ENCODE measurements at regions not wholly inside any gene's neighbourhood (a gene's known extent, or its start where the extent isn't known, plus 50 kb on each side); places are given as distances from the start of the nearest gene placed in this dataset.
A peak's percentile ranks its signal among the peaks of the same experiment; 100 is the strongest.
"Not testable (repeated sequence)": the region's sequence is repeated elsewhere in the genome, so short reads cannot be mapped to it uniquely, and the experiment has no call there.

- DNase-seq: no peak
These were observed 403.7 kb upstream of the ZMIZ1 start for GRCh38 chr10:78664929-78665553.

GRCh38 chr10:78672918-78673317, 395.8 kb upstream of the ZMIZ1 start:
- no peak for DNase-seq

DNA sequence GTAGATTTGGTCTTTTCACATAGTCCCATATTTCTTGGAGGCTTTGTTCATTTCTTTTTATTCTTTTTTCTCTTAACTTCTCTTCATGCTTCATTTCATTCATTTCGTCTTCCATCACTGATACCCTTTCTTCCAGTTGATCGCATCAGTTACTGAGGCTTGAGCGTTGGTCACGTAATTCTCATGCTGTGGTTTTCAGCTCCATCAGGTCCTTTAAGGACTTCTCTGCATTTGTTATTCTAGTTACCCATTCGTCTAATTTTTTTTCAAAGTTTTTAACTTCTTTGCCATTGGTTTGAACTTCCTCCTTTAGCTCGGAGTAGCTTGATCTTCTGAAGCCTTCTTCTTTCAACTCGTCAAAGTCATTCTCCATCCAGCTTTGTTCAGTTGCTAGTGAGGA, 387.6 kb upstream of the ZMIZ1 start:
- DNase-seq: not testable (repeated sequence)

DNA sequence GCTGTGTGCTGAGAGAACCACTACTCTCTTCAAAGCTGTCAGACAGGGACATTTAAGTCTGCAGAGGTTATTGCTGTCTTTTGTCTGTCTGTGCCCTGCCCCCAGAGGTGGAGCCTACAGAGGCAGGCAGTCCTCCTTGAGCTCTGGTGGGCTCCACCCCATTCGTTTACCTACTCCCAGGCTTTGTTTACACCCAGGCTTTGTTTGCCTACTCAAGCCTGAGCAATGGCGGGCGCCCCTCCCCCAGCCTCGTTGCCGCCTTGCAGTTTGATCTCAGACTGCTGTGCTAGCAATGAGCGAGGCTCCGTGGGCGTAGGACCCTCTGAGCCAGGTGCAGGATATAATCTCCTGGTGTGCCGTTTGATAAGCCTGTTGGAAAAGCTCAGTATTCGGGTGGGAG, 386.8 kb upstream of the ZMIZ1 start:
- DNase-seq: not testable (repeated sequence)

DNA sequence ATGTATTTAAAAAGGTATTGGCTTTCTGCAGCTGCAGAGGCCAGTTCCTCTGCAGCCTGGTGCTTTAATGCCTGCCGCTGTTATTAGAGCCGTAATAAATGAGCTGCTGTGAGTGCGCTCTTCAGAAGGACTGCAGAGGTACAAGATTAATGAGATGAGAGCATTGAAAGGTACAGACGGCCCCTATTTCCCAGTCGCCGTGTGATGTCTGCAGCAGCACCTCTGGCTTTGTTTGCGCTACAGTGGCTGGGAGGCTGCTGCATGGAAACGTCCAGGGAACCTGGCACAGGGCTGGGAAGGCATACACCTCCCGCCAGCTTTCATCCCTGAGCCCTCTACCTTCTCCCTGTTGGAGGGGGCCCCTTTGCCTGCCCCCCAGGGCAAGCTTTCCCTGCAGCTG, 383.8 kb upstream of the ZMIZ1 start:
- no peak for DNase-seq

DNA sequence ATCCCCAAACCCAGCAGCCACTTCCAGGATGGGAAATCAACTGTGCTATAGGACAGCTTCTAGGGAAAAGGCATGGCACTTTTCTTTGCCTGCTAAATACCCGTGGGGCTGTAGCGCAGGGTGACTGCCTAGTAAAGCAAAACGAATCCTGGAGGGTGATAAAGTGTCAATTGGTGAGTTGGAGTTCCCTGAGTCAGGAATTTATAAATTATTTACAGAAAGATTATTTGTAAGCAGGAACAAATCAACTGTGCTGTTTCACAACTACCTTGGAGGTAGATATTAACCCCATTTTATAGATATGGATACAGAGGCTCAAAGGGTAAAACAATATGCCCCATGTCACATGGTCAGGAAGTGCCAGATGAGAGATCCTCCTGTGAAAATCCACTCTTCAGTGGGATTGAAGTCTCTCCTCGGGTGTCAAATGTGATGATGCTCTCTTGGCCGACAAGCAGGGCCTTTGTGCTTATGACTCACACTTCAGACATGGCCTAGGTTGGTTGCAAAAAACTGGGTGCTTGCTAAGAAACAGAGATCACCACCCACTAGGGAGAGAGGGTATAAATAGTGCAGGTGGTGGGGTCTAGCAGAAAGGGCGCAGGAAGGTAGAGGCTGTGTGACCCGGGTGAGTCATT, 383.2 kb upstream of the ZMIZ1 start:
- no peak for DNase-seq

DNA sequence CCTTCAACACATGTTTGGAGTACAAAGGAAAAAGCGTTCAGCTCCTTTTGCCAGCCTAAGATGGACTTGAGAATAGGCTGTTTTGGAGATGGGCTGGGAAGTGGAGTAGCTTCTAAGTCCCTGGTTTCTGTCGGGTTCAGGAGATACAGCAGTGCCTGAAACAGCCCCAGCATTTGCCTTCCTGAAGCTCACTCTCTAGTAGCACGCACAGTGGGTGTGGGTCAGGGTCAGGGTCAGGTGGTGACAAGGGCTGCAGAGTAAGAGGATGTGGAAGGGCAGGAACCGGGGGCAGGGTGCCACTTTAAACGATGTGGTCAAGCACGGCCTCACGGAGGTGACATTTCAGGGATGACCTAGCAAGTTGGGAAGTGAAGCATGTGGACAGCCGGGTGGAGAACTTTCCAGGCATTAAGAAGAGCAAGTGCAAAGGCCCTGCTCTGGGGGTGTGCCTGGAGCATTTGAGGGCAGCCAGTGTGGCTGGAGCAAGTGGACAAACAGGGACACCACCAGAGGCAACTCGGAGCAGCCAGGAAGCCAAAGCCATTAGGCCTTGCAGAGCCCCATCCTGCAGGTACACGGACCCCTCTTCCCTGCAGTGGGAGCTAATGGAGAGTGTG, 382.2 kb upstream of the ZMIZ1 start:
- no peak for DNase-seq

- no peak for DNase-seq
These were observed 381.1 kb upstream of the ZMIZ1 start for GRCh38 chr10:78687626-78688025.

- DNase-seq: no peak
These were observed 380.4 kb upstream of the ZMIZ1 start for GRCh38 chr10:78688230-78688900.

DNA sequence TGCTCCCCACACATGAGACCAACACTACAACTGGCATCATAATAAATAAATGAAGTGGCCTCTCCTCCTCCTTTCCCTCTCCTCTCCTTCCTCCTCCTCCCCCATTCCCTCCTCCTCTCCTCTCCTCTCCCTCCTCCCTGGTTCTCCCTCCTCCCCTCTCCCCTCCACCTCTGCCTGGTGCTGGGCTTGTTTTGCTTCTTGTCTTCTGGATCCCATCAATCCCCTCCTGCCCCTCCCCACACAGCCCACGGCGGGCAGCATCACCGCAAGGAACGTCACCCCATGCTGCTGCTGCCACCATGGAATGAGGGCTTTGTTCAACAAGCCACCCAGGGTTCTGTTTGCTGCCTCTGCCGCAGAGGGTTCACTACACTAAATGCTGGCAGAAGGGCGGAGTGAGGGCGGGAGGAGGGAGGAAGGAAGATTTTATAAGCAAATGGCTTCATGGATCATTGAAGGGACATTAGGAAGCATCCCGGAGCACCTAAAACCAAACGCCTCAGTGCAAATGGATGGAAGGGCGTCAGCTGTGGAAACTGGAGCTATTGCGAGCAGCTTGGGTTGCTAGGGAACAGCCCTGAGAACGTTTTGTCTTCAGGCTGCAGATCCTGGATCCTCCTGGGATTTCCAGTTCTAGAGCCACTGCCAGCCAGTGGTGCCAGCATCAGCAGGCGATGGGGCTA, 379.7 kb upstream of the ZMIZ1 start:
- DNase-seq: peak; percentile 90

DNA sequence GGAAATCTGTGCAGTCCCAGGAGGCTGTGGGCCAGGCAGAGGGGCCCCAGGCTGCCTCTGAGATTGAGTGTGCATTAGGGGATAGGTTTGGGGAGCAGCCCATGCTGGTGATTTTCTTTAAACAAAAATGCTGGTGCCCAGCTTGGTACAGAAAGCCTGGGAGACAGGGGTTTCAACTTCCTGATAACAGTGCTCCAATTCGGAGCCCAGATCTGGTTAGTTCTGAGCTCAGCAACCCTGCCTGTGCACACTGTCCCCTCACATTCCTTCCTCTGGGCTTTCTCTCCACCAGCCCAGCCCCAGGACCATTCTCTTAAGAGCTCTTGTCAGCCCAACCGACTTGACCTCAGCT, 379.2 kb upstream of the ZMIZ1 start:
- no peak for DNase-seq

DNA sequence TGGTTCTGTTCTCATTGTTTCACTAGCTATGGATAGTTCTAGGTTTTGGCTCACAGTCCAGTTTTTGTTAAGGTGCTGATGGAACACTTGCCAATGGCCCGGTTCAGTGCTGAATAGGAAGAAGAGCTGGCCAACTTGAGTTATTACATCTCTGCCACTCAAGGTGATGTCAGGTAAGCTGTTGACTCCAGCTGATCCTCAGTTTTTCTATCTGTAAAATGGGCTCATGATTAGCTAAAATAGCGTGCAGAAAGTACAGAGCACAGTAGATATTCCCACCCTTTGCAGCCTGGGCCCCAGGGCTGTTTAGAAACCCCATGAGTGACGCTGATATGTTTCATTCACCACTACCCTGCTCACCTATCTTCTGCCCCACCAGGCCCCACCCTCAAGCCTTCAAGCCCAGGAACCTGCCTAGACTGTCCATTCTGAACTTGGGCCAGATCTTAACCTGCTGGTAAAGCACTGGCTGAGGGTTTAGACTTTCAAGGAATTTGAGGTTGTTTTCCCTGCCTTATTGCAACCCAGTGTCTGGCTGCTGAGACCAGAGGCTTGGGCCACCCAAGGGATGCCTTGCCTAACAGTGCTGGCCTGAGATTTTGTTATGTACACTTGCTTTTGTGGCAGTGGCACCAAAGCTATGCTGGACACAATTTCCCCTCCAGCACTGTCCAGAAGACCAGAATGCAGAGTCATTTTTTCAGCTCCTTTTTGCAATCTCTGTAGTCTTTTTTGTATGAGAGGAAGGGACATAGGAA, 378.2 kb upstream of the ZMIZ1 start:
- DNase-seq: no peak

- no peak for DNase-seq
These were observed 377.3 kb upstream of the ZMIZ1 start for GRCh38 chr10:78691301-78692030.

GRCh38 chr10:78692071-78692470, 376.7 kb upstream of the ZMIZ1 start:
- no peak for DNase-seq

DNA sequence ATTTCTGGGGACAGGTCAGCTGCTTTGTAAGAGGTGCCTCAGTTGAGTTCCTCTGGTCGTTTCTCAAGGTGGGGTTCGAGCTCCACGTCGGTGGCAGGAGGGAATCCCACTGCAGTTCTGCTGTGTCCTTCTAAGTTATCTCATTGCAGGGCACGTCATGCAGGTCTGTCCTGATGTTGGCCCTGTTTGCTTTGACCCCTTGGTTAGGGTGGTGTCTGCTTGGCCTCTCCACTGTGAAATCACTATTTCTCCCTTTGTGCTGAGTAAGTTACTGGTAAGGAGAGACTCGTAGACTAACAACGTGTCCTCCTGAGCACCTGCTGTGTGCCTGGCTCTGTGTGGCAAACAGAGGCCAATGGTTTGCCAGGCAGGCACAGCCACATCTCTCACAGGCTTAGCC, 372.9 kb upstream of the ZMIZ1 start:
- no peak for DNase-seq

GRCh38 chr10:78696791-78697395, 371.9 kb upstream of the ZMIZ1 start:
- DNase-seq: no peak

DNA sequence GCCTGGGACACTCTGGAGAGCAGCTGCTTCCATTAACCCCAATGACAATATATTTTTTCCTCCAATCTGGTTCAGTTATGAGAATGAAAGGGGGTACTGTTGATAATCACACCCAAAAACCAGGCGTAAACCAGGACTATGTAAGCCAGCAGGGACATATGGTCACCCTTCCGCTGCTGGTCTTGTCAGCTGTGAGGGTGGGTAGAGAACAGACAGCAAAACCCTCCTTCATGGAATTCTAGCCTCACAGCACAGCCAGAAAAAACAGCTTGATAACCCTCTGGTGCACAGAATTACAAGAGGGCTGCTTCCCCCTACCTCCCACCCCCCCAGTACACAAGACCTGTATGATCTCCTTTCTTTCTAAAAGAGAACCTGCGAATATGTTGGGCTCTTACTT, 368.8 kb upstream of the ZMIZ1 start:
- DNase-seq: peak; percentile 26

- DNase-seq: no peak
These were observed 368.4 kb upstream of the ZMIZ1 start for GRCh38 chr10:78700413-78700812.

- no peak for DNase-seq
These were observed 367.8 kb upstream of the ZMIZ1 start for GRCh38 chr10:78700816-78701520.

- DNase-seq: no peak
These were observed 366.6 kb upstream of the ZMIZ1 start for GRCh38 chr10:78702186-78702585.

DNA sequence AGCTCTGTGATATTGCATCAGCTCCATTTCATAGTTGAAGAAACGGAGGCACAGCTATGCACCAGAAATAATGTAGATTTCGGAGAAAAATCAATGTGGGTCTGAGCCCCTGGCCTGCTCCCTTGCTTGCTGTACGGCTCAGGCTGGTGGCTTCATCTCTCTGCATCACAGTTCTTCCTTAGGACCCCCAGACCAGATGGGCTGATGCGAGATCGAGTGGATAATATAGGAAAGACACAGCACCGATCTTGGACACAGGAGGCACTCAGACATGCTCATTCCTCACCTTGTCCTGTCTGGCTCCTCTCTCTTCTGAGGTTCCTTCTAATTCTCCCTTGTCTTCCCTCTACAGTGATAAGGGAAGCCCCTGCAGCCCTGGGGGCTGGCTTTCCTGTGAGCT, 365.9 kb upstream of the ZMIZ1 start:
- no peak for DNase-seq
